HUDEP-2 (cell line): ENCODE measurements at regions not wholly inside any gene's neighbourhood (a gene's known extent, or its start where the extent isn't known, plus 50 kb on each side); places are given as distances from the start of the nearest gene placed in this dataset.
"Not testable (repeated sequence)": the region's sequence is repeated elsewhere in the genome, so short reads cannot be mapped to it uniquely, and the experiment has no call there.

Experiments
- DNase-seq, 76 experiments: peaks; one replicate each; lab custom pipeline; 2025; ENCODE audit not compliant: unreplicated experiment in 76 of 76; lab: John Stamatoyannopoulos, UW

GRCh38 chr15:77865106-77865610 is 212.4 kb downstream of the TBC1D2B start:
- no peak for DNase-seq

GRCh38 chr15:77864211-77865105 is 213.1 kb downstream of the TBC1D2B start:
- DNase-seq, result no peak

GRCh38 chr15:77863491-77864105 is 213.9 kb downstream of the TBC1D2B start:
- peak in 1 of 76 experiments; percentile 4 for DNase-seq

- DNase-seq, result no peak
These were observed 214.8 kb downstream of the TBC1D2B start for GRCh38 chr15:77862651-77863104.

GRCh38 chr15:77861997-77862635 is 215.4 kb downstream of the TBC1D2B start:
- DNase-seq, result not testable (repeated sequence)

GRCh38 chr15:77860071-77860691 is 217.3 kb downstream of the TBC1D2B start:
- DNase-seq, result no peak

- no peak for DNase-seq
These were observed 217.9 kb downstream of the TBC1D2B start for GRCh38 chr15:77859491-77860060.

GRCh38 chr15:77858792-77859490 is 218.6 kb downstream of the TBC1D2B start:
- no peak for DNase-seq

GRCh38 chr15:77857419-77857818 is 220.1 kb downstream of the TBC1D2B start:
- DNase-seq, result no peak

GRCh38 chr15:77856705-77857346 is 220.7 kb downstream of the TBC1D2B start:
- no peak for DNase-seq

GRCh38 chr15:77855871-77856270 is 221.6 kb downstream of the TBC1D2B start:
- DNase-seq, result no peak

- DNase-seq, result no peak
These were observed 222.3 kb upstream of the LINGO1 start for GRCh38 chr15:77854980-77855379.

- no peak for DNase-seq
These were observed 221.2 kb upstream of the LINGO1 start for GRCh38 chr15:77853910-77854309.

- no peak for DNase-seq
These were observed 220.3 kb upstream of the LINGO1 start for GRCh38 chr15:77853008-77853328.

GRCh38 chr15:77852241-77853007 is 219.7 kb upstream of the LINGO1 start:
- no peak for DNase-seq

- DNase-seq, result no peak
These were observed 219.0 kb upstream of the LINGO1 start for GRCh38 chr15:77851691-77852090.

- DNase-seq, result no peak
These were observed 218.4 kb upstream of the LINGO1 start for GRCh38 chr15:77851086-77851485.

GRCh38 chr15:77846986-77847385 is 214.3 kb upstream of the LINGO1 start:
- DNase-seq, result no peak

GRCh38 chr15:77846360-77846759 is 213.6 kb upstream of the LINGO1 start:
- DNase-seq, result no peak
